PC-9 (cell line): ENCODE measurements at regions not wholly inside any gene's neighbourhood (a gene's known extent, or its start where the extent isn't known, plus 50 kb on each side); places are given as distances from the start of the nearest gene placed in this dataset.

Experiments used
- CTCF ChIP-seq: fragments of 200-600 bp; sonication (generic); conservative IDR thresholded peaks from 2 replicates; pipeline ENCODE4 v1.6.1; 2017; ENCODE audit warnings: mixed run types, antibody characterized with exemption, mild to moderate bottlenecking, moderate library complexity
- EZH2 ChIP-seq: fragments of 200-600 bp; sonication (generic); IDR thresholded peaks from 2 replicates; pipeline ENCODE4 v1.8.0; 2017; ENCODE audit warnings: antibody characterized with exemption, low read depth

DNA sequence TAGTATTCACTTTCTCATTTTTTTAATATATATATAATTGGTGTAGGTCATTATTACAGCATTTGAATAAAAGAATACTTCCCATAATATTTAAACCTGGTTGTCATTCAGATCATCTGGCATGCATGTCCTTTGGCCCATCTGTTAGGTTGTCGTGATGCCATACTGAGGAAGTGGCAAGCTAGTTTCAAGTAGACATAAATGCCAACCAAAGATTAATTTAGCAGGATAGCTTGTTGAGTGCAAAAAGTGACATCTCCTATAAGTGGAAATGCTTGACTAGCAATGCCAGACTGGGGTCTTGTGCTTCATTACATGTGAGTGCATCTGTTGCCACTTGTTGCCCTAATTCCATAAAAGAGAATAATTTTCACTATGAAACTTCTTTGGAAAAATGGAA is 1044.7 kb downstream of the GRIK2 start:
- TF ChIP-seq CTCF (no peak), EZH2 (no peak)
